Nephron (organoid): ENCODE measurements at regions not wholly inside any gene's neighbourhood (a gene's known extent, or its start where the extent isn't known, plus 50 kb on each side); places are given as distances from the start of the nearest gene placed in this dataset.

ENCODE experiments used
- H3K27ac Mint-ChIP-seq, 3 experiments: 2 replicates each; pipeline ENCODE4 v1.8.0; 2020; ENCODE audit warnings: mixed read lengths in 3 of 3, mild to moderate bottlenecking in 2 of 3, moderate library complexity in 1 of 3
- H3K27me3 Mint-ChIP-seq: 2 replicates; pipeline ENCODE4 v1.8.0; 2021; ENCODE audit warnings: low read depth, mild to moderate bottlenecking, moderate library complexity, mixed read lengths
- H3K36me3 Mint-ChIP-seq: 2 replicates; pipeline ENCODE4 v1.8.0; 2020; ENCODE audit warnings: low read depth, mixed read lengths
- H3K4me1 Mint-ChIP-seq: 2 replicates; pipeline ENCODE4 v1.8.0; 2020; ENCODE audit warnings: mixed read lengths
- H3K4me3 Mint-ChIP-seq, 3 experiments: 2 replicates each; pipeline ENCODE4 v1.8.0; 2020; ENCODE audit warnings: mild to moderate bottlenecking in 3 of 3, mixed read lengths in 3 of 3, moderate library complexity in 2 of 3
- H3K9me3 Mint-ChIP-seq: 2 replicates; pipeline ENCODE4 v1.8.0; 2020; ENCODE audit warnings: mixed read lengths
- TF ChIP-seq, protein P1 (sequence below), 3 experiments: fragments of 200-600 bp; sonication (generic); IDR thresholded peaks; one replicate each; pipeline ENCODE4 v1.5.0; 2021; ENCODE audit warnings: antibody characterized with exemption in 3 of 3; ENCODE audit not compliant: unreplicated experiment in 3 of 3

DNA sequence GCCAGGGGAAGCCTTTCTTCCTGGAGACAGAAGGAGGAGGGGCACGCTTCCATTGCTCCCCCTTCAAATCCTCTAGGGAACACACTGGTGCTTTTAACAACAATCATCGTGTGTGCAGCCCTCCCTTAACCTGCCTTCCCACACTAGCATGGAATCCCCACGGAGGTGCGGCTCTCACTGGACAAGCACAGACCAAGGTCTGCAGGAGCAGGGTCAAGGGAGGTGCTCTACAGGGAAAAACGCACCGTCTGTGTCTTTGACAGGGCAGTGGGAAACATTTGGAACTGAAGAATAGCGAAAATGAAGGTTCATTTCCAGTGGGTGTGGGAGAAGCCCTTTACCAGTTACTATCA lies 527.1 kb downstream of the QKI start:
- H3K27me3 Mint-ChIP-seq, result peaks cover 37% of the 10 kb centered on the region
- TF ChIP-seq, protein P1, sequence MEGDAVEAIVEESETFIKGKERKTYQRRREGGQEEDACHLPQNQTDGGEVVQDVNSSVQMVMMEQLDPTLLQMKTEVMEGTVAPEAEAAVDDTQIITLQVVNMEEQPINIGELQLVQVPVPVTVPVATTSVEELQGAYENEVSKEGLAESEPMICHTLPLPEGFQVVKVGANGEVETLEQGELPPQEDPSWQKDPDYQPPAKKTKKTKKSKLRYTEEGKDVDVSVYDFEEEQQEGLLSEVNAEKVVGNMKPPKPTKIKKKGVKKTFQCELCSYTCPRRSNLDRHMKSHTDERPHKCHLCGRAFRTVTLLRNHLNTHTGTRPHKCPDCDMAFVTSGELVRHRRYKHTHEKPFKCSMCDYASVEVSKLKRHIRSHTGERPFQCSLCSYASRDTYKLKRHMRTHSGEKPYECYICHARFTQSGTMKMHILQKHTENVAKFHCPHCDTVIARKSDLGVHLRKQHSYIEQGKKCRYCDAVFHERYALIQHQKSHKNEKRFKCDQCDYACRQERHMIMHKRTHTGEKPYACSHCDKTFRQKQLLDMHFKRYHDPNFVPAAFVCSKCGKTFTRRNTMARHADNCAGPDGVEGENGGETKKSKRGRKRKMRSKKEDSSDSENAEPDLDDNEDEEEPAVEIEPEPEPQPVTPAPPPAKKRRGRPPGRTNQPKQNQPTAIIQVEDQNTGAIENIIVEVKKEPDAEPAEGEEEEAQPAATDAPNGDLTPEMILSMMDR (IDR thresholded peaks at IDR 0.05; ENCODE audit: unreplicated experiment in 3 of 3), result no peak
- H3K4me1 Mint-ChIP-seq, result peaks cover 60% of the 10 kb centered on the region
- peak overlapping the region; percentile 22 to 58 (median 23) for H3K27ac Mint-ChIP-seq
- H3K4me3 Mint-ChIP-seq, result no peak overlapping the region
- no peaks in the 10 kb centered on the region for H3K36me3 Mint-ChIP-seq
- no peaks in the 10 kb centered on the region for H3K9me3 Mint-ChIP-seq

DNA sequence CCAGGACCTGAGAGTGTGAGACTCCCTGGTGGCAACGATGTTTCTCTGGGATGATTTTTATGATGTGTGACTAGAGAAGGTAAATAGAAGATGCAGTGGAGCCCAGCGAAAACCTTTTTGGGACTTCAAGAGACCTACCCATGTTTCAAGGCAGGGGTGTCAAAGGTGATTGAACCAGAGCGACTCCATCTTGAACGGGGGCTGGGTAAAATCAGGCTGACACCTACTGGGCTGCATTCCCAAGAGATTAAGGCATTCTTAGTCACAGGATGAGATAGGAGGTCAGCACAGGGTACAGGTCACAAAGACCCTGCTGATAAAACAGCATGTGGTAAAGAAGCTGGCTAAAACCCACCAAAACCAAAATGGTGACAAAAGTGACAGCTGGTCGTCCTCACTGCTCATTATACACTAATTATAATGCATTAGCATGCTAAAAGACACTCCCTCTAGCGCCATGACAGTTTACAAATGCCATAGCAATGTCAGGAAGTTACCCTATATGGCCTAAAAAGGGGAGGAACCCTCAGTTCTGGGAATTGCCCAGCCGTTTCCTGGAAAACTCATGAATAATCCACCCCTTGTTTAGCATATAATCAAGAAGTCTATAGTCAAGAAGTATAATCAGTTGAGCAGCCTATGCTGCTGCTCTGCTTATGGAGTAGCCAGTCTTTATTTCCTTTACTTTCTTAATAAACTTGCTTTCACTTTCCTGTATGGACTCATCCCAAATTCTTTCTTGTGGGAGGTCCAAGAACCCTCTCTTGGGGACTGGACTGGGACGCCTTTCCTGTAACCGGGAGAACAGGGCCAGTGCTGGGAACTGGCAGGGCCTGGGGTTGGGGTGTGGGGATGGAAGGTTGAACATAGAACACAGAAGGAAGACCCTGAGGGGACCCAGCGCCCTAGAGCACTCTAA lies 526.4 kb downstream of the QKI start:
- Mint-ChIP-seq H3K27ac (peak overlapping the region; percentile 2 to 58 (median 23)), H3K36me3 (no peaks in the 10 kb centered on the region), H3K4me1 (peaks cover 53% of the 10 kb centered on the region), H3K27me3 (peaks cover 31% of the 10 kb centered on the region), H3K4me3 (no peak overlapping the region), H3K9me3 (no peaks in the 10 kb centered on the region)
- TF ChIP-seq, protein P1 (IDR thresholded peaks at IDR 0.05; ENCODE audit: unreplicated experiment in 3 of 3), result no peak

GRCh38 chr6:163937071-163937470 lies 522.6 kb downstream of the QKI start:
- peaks cover 24% of the 10 kb centered on the region for H3K27me3 Mint-ChIP-seq
- no peak overlapping the region for H3K27ac Mint-ChIP-seq
- no peaks in the 10 kb centered on the region for H3K36me3 Mint-ChIP-seq
- TF ChIP-seq, protein P1 (IDR thresholded peaks at IDR 0.05; ENCODE audit: unreplicated experiment in 3 of 3), result no peak
- peaks cover 28% of the 10 kb centered on the region for H3K4me1 Mint-ChIP-seq
- no peak overlapping the region for H3K4me3 Mint-ChIP-seq
- H3K9me3 Mint-ChIP-seq, result no peaks in the 10 kb centered on the region

DNA sequence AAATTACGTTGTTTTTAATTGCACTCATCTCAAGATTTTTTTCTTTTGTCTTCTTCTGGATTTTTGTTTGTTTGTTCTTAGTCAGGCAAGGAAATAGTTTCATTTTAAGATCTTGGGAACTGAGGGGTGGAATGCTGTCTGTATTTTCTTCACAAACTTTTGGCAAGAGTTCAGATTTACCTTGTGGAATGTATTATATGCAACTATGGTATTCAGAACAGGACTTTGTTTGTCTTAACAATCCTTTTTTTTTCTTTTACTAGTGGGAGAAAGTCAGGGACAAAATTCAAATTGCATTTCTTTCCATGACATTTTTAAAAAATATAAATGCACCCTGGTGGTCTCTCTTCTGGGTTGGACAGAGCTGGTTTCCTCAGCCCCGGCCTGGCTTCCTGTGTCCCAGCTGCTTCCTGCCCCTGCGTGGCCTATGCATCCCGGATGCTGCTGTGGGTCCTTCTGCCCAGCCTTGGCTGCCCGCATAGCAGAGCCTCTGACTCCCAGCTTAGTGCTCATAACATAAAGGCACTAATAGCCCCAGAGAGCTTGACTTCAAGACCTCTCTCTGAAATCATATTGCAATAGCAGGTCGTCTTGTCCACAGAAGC lies 520.7 kb downstream of the QKI start:
- no peak overlapping the region for H3K4me3 Mint-ChIP-seq
- peak overlapping the region in 2 of 3 experiments; percentile 6 to 28 for H3K27ac Mint-ChIP-seq
- H3K36me3 Mint-ChIP-seq, result no peaks in the 10 kb centered on the region
- H3K27me3 Mint-ChIP-seq, result peaks cover 14% of the 10 kb centered on the region
- peaks cover 17% of the 10 kb centered on the region for H3K4me1 Mint-ChIP-seq
- TF ChIP-seq, protein P1 (IDR thresholded peaks at IDR 0.05; ENCODE audit: unreplicated experiment in 3 of 3), result no peak
- H3K9me3 Mint-ChIP-seq, result no peaks in the 10 kb centered on the region

- peaks cover 12% of the 10 kb centered on the region for H3K4me1 Mint-ChIP-seq
- H3K36me3 Mint-ChIP-seq, result no peaks in the 10 kb centered on the region
- H3K9me3 Mint-ChIP-seq, result no peaks in the 10 kb centered on the region
- no peak overlapping the region for H3K4me3 Mint-ChIP-seq
- H3K27me3 Mint-ChIP-seq, result no peaks in the 10 kb centered on the region
- no peak overlapping the region for H3K27ac Mint-ChIP-seq
- TF ChIP-seq, protein P1 (IDR thresholded peaks at IDR 0.05; ENCODE audit: unreplicated experiment in 3 of 3), result no peak
Measured at GRCh38 chr6:163930012-163930411, 515.5 kb downstream of the QKI start.
